Coronary artery (tissue), 2 donors: ENCODE measurements at regions not wholly inside any gene's neighbourhood (a gene's known extent, or its start where the extent isn't known, plus 50 kb on each side); places are given as distances from the start of the nearest gene placed in this dataset.

Experiments used
- DNase-seq: peaks from one replicate; pipeline ENCODE4 v3.0.0-alpha.2; 2017; ENCODE audit warnings: low spot score
- H3K27ac ChIP-seq, 2 donors: fragments of 200-600 bp; sonication (generic); one replicate each; pipeline ENCODE4 v1.5.1; 2016 to 2019
- H3K4me3 ChIP-seq: fragments of 200-600 bp; sonication (generic); 2 replicates; pipeline ENCODE4 v1.5.1; 2016; ENCODE audit warnings: mild to moderate bottlenecking, moderate library complexity
- TF ChIP-seq, protein P1 (sequence below): fragments of 200-600 bp; sonication (generic); IDR thresholded peaks from one replicate; pipeline ENCODE4 v1.5.1; 2019; ENCODE audit warnings: antibody characterized with exemption

DNA sequence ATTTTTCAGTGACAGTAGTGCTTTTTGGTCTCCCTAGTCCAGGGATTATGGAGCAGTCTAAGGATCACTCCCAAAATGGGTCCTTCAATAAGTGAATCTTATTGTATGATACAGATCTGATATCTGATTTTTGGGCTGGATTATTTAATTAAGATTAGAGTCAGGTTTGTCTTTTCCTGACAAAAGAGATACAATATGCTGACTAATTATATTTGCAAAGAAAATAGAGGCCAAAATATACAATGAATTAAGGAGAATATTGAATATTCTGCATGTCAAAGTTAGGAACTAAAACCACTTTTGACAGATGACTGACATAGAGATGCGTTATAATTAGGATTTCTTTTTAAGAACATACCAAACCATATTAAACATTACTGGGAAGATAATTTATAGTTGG lies 175.2 kb downstream of the FOXG1 start:
- DNase-seq: no peak
- TF ChIP-seq, protein P1, sequence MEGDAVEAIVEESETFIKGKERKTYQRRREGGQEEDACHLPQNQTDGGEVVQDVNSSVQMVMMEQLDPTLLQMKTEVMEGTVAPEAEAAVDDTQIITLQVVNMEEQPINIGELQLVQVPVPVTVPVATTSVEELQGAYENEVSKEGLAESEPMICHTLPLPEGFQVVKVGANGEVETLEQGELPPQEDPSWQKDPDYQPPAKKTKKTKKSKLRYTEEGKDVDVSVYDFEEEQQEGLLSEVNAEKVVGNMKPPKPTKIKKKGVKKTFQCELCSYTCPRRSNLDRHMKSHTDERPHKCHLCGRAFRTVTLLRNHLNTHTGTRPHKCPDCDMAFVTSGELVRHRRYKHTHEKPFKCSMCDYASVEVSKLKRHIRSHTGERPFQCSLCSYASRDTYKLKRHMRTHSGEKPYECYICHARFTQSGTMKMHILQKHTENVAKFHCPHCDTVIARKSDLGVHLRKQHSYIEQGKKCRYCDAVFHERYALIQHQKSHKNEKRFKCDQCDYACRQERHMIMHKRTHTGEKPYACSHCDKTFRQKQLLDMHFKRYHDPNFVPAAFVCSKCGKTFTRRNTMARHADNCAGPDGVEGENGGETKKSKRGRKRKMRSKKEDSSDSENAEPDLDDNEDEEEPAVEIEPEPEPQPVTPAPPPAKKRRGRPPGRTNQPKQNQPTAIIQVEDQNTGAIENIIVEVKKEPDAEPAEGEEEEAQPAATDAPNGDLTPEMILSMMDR: no peak
- no peak overlapping the region for H3K4me3 ChIP-seq
- no peak overlapping the region for H3K27ac ChIP-seq

DNA sequence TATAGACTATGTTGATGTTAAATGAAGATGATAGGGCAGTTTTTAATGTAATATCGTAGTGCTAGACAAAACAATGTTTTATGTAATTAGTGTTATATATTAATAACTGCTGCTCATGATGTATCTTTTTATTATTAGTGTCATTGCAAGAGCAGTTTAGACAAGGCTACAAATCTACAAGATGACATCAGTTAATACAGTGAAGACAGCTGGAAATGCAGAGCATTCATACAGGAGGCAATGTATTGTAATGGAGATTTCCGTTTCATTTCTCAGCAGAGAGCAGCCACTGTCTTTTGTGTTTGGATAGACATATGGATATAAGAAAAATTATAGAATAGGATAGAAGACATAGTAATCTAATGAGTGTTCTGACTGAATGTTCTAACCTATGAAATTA lies 178.0 kb downstream of the FOXG1 start:
- TF ChIP-seq, protein P1: no peak
- no peak overlapping the region for H3K4me3 ChIP-seq
- no peak overlapping the region for H3K27ac ChIP-seq
- no peak for DNase-seq

- H3K27ac ChIP-seq: no peak overlapping the region
- DNase-seq: no peak
- H3K4me3 ChIP-seq: no peak overlapping the region
- TF ChIP-seq, protein P1: no peak
These were observed 179.7 kb downstream of the FOXG1 start for GRCh38 chr14:28946267-28946666.

- DNase-seq: no peak
- Histone ChIP-seq H3K4me3 (no peak overlapping the region), H3K27ac (no peak overlapping the region)
- TF ChIP-seq, protein P1: no peak
These were observed 182.9 kb downstream of the FOXG1 start for GRCh38 chr14:28949503-28949902.

DNA sequence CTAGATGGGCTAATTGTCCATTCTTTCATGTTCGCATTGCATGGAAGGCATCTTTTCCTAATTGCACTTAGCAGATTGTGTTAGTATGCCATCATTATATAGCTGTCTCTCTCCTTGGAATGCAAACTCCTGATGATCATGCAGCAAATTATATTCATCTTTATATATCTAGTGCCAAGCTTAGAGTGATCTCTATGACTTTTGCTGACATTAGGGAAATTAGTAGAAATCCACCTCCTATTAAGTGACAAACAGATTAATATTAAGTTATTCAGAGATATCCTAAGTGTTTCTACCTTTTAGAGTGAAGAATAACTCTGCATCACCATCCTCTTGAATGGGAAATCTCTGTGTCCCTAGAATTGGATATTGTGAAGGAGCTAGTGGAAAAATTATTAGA lies 185.6 kb downstream of the FOXG1 start:
- Histone ChIP-seq H3K27ac (no peak overlapping the region), H3K4me3 (no peak overlapping the region)
- no peak for DNase-seq
- TF ChIP-seq, protein P1: no peak

DNA sequence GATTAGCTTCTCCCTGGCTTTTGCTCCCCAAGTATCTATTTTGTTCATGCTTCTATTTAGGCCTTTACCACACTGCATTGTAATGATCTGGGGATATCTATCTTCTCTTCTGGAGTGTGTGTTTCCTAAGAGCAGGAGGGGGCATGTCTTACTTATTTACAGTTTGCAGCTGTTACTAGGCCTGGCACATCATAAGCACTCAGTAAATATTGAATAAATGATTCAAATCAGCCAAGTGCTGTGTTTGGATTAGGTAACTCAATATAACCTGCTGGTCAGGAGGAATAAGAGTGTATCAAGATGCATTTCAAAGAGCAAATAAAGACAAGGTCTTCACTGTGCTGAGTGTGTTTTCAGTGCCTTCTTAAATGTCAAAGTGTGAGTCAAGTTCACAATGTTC lies 186.1 kb downstream of the FOXG1 start:
- no peak overlapping the region for H3K4me3 ChIP-seq
- TF ChIP-seq, protein P1: no peak
- H3K27ac ChIP-seq: no peak overlapping the region
- no peak for DNase-seq

DNA sequence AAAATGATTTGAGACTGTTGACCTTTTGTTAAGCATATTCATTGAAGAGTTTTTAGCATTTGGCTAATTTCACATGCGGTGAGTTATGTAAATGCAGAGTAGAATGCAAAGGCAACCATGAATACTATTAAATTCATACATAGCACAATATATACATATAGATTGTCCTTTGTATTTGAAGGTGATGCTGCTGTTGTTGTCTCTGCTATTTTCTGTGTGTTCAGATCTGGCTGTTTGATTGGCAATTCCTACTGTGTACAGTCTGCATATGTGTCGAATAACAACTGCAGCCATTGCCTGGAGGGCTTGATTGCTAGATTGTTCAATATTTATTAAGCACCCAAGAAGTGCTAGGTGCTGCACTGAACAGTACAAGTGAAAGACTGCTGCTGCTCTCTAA lies 187.4 kb downstream of the FOXG1 start:
- TF ChIP-seq, protein P1: no peak
- no peak for DNase-seq
- Histone ChIP-seq H3K4me3 (no peak overlapping the region), H3K27ac (no peak overlapping the region)
